GM23338 (cell line): ENCODE measurements at regions not wholly inside any gene's neighbourhood (a gene's known extent, or its start where the extent isn't known, plus 50 kb on each side); places are given as distances from the start of the nearest gene placed in this dataset.

Experiments used
- ATAC-seq: fragments of 200-7000 bp; cut with Tn5 transposase; 3 replicates; pipeline ENCODE4 v1.9.1; 2020
- DNase-seq: peaks from one replicate; pipeline ENCODE4 v3.0.0-alpha.2; 2015; ENCODE audit warnings: low spot score
- H2AFZ ChIP-seq: fragments of 200-600 bp; sonication (generic); 2 replicates; pipeline ENCODE4 v1.8.0; 2016; ENCODE audit warnings: antibody characterized with exemption, mild to moderate bottlenecking, moderate library complexity
- H3F3A ChIP-seq: fragments of 200-600 bp; sonication (generic); replicated peaks from 2 replicates; pipeline ENCODE4 v1.8.0; 2017; ENCODE audit warnings: antibody characterized with exemption, mixed run types, low read depth
- H3K27ac ChIP-seq: fragments of 200-600 bp; sonication (generic); 2 replicates; pipeline ENCODE4 v1.6.1; 2016; ENCODE audit warnings: low read depth
- H3K27me3 ChIP-seq: fragments of 200-600 bp; sonication (generic); 2 replicates; pipeline ENCODE4 v1.8.0; 2016; ENCODE audit warnings: mild to moderate bottlenecking, mixed run types, moderate library complexity; ENCODE audit not compliant: insufficient read depth
- H3K36me3 ChIP-seq: fragments of 200-600 bp; sonication (generic); 2 replicates; pipeline ENCODE4 v1.8.0; 2016; ENCODE audit warnings: mild to moderate bottlenecking; ENCODE audit not compliant: insufficient read depth
- H3K4me1 ChIP-seq: fragments of 200-600 bp; sonication (generic); 2 replicates; pipeline ENCODE4 v1.8.0; 2016; ENCODE audit warnings: mild to moderate bottlenecking, moderate library complexity; ENCODE audit not compliant: insufficient read depth
- H3K4me2 ChIP-seq: fragments of 200-600 bp; sonication (generic); 2 replicates; pipeline ENCODE4 v1.7.1; 2017; ENCODE audit warnings: mixed run types
- H3K4me3 ChIP-seq: fragments of 200-600 bp; sonication (generic); 2 replicates; pipeline ENCODE4 v1.6.1; 2016; ENCODE audit warnings: mixed run types
- H3K79me2 ChIP-seq: fragments of 200-600 bp; sonication (generic); replicated peaks from 2 replicates; pipeline ENCODE4 v1.8.0; 2017; ENCODE audit warnings: mild to moderate bottlenecking; ENCODE audit not compliant: insufficient read depth
- H3K9me2 ChIP-seq: fragments of 200-600 bp; sonication (generic); 2 replicates; pipeline ENCODE4 v1.8.0; 2017; ENCODE audit not compliant: insufficient read depth
- H4K20me1 ChIP-seq: fragments of 200-600 bp; sonication (generic); replicated peaks from 2 replicates; pipeline ENCODE4 v1.8.0; 2017; ENCODE audit warnings: mild to moderate bottlenecking; ENCODE audit not compliant: insufficient read depth
- H3K27ac Mint-ChIP-seq: 2 replicates; pipeline ENCODE4 v1.8.0; 2020; ENCODE audit warnings: inconsistent platforms, mild to moderate bottlenecking, moderate library complexity, mixed read lengths
- H3K27me3 Mint-ChIP-seq: 3 replicates; pipeline ENCODE4 v1.8.0; 2022; ENCODE audit warnings: low read depth, mild to moderate bottlenecking, moderate library complexity, mixed read lengths, inconsistent platforms; ENCODE audit not compliant: insufficient read depth, poor library complexity
- H3K36me3 Mint-ChIP-seq: 3 replicates; pipeline ENCODE4 v1.8.0; 2021; ENCODE audit warnings: low read depth, mild to moderate bottlenecking, inconsistent platforms, moderate library complexity, mixed read lengths
- H3K4me1 Mint-ChIP-seq: 3 replicates; pipeline ENCODE4 v1.8.0; 2020; ENCODE audit warnings: mild to moderate bottlenecking, inconsistent platforms, mixed read lengths
- H3K4me3 Mint-ChIP-seq: 3 replicates; pipeline ENCODE4 v1.8.0; 2021; ENCODE audit warnings: moderate library complexity, mild to moderate bottlenecking, inconsistent platforms, mixed read lengths
- H3K9me3 Mint-ChIP-seq: 3 replicates; pipeline ENCODE4 v1.8.0; 2020; ENCODE audit warnings: moderate library complexity, mild to moderate bottlenecking, inconsistent platforms, mixed read lengths
- CREB1 ChIP-seq: fragments of 250-450 bp; sonication (Bioruptor Pico); IDR thresholded peaks from 2 replicates; pipeline ENCODE4 v1.5.0; 2020; ENCODE audit warnings: low read depth, mild to moderate bottlenecking, moderate library complexity
- CTCF ChIP-seq, 2 experiments: fragments of 200-600 bp in 1 of 2; sonication (generic) in 1 of 2; conservative IDR thresholded peaks; 2 replicates each; pipeline versions ENCODE4 v1.5.1 to v1.6.1; 2016 to 2017; ENCODE audit warnings: antibody characterized with exemption in 2 of 2, low read depth in 2 of 2, mild to moderate bottlenecking in 2 of 2, moderate library complexity in 1 of 2
- EZH2phosphoT487 ChIP-seq: fragments of 200-600 bp; sonication (generic); IDR thresholded peaks from one replicate; pipeline ENCODE4 v1.8.1; 2018; ENCODE audit warnings: antibody characterized with exemption; ENCODE audit not compliant: unreplicated experiment
- JUNB ChIP-seq: IDR thresholded peaks from one replicate; pipeline ENCODE4 v1.6.1; 2016; ENCODE audit warnings: antibody characterized with exemption; ENCODE audit not compliant: unreplicated experiment
- POLR2AphosphoS5 ChIP-seq: IDR thresholded peaks from 2 replicates; pipeline ENCODE4 v1.6.1; 2016; ENCODE audit warnings: antibody characterized with exemption, low read depth
- REST ChIP-seq: IDR thresholded peaks from one replicate; pipeline ENCODE4 v1.6.1; 2018; ENCODE audit warnings: antibody characterized with exemption; ENCODE audit not compliant: unreplicated experiment
- STAT1 ChIP-seq: IDR thresholded peaks from one replicate; pipeline ENCODE4 v1.6.1; 2016; ENCODE audit warnings: antibody characterized with exemption; ENCODE audit not compliant: unreplicated experiment
- ZNF114 ChIP-seq: fragments of 250-450 bp; sonication (Bioruptor Pico); IDR thresholded peaks from 2 replicates; pipeline ENCODE4 v1.5.0; 2020; ENCODE audit warnings: mild to moderate bottlenecking, moderate library complexity
- ZNF462 ChIP-seq: fragments of 250-450 bp; sonication (Bioruptor Pico); IDR thresholded peaks from 2 replicates; pipeline ENCODE4 v1.5.0; 2020; ENCODE audit warnings: mild to moderate bottlenecking, moderate library complexity

- no peak overlapping the region for H3K27ac Mint-ChIP-seq
- no peak overlapping the region for H3K4me3 Mint-ChIP-seq
- H3K9me2 ChIP-seq = no peaks in the 10 kb centered on the region
- H4K20me1 ChIP-seq = no peaks in the 10 kb centered on the region
- no peaks in the 10 kb centered on the region for H3K27me3 ChIP-seq
- TF ChIP-seq REST (no peak), POLR2AphosphoS5 (no peak), CTCF (conservative IDR thresholded peaks at IDR 0.05; ENCODE audit: low read depth in 2 of 2) (no peak), EZH2phosphoT487 (no peak), JUNB (no peak), ZNF462 (no peak), STAT1 (no peak), CREB1 (no peak), ZNF114 (CRISPR knock-in tag) (no peak)
- no peak overlapping the region for H3K27ac ChIP-seq
- no peaks in the 10 kb centered on the region for H3K36me3 ChIP-seq
- peaks cover 6% of the 10 kb centered on the region for H3K4me1 ChIP-seq
- H3F3A ChIP-seq = no peaks in the 10 kb centered on the region
- H3K9me3 Mint-ChIP-seq = no peaks in the 10 kb centered on the region
- H2AFZ ChIP-seq = no peak overlapping the region
- no peak overlapping the region for H3K4me3 ChIP-seq
- peaks cover 6% of the 10 kb centered on the region; the same call in 2 of the 3 replicates for H3K4me1 Mint-ChIP-seq
- DNase-seq = no peak
- no peak overlapping the region for H3K4me2 ChIP-seq
- no peaks in the 10 kb centered on the region for H3K36me3 Mint-ChIP-seq
- H3K79me2 ChIP-seq = no peaks in the 10 kb centered on the region
- H3K27me3 Mint-ChIP-seq = peaks cover under 1% of the 10 kb centered on the region
- no peak for ATAC-seq
These were observed 148.9 kb downstream of the EN1 start for GRCh38 chr2:118698564-118698963.
